Pancreas (tissue), 10 donors: ENCODE measurements at regions not wholly inside any gene's neighbourhood (a gene's known extent, or its start where the extent isn't known, plus 50 kb on each side); places are given as distances from the start of the nearest gene placed in this dataset.

Experiments
- ATAC-seq, 4 donors: fragments of 200-7000 bp; cut with Tn5 transposase; one replicate each; pipeline versions ENCODE4 v1.8.0 to v1.9.1; 2020; ENCODE audit warnings: mild to moderate bottlenecking in 4 of 4, moderate library complexity in 4 of 4
- DNase-seq, 6 donors: peaks; one replicate each; pipeline ENCODE4 v3.0.0-alpha.2; 2020
- FAIRE-seq: peaks from 2 replicates; lab custom pipeline; 2012; peaks lifted over from hg19 to GRCh38; lab: Jason Lieb, UNC
- H3K27ac ChIP-seq, 4 donors: fragments of 200-600 bp; sonication (generic); 1 replicate in 3 of 4; 2 replicates in 1 of 4; pipeline versions ENCODE4 v1.5.0 to v1.8.0; 2020
- H3K27me3 ChIP-seq, 4 donors: fragments of 200-600 bp; one replicate each; pipeline ENCODE4 v1.8.0; 2021
- H3K36me3 ChIP-seq, 3 donors: fragments of 200-600 bp; sonication (generic) in 1 of 3; one replicate each; pipeline versions ENCODE4 v1.5.0 to v1.8.0; 2020 to 2021
- H3K4me1 ChIP-seq, 3 donors: fragments of 200-600 bp; one replicate each; pipeline ENCODE4 v1.8.0; 2021
- H3K4me3 ChIP-seq, 4 donors: fragments of 200-600 bp; sonication (generic) in 2 of 4; one replicate each; pipeline versions ENCODE4 v1.5.0 to v1.8.0; 2020 to 2021
- H3K9me3 ChIP-seq, 4 donors: fragments of 200-600 bp; one replicate each; pipeline ENCODE4 v1.8.0; 2021
- WGBS, 2 donors: extraction: QIAGEN DNeasy Blood & Tissue Kit; methylation state at CpG; one replicate each; pipeline ENCODE4 v1.1.7; 2013; 5-methylcytosine and 5-hydroxymethylcytosine counted together
- intact Hi-C, 3 donors: fragments of 100-400 bp; cut with DNase I; formaldehyde crosslinking; loops; one replicate each; pipeline versions ENCODE4 v1.11.1 to v1.14.2; 2022
- TF ChIP-seq, protein P1 (sequence below), 4 donors: fragments of 200-600 bp; sonication (generic) in 3 of 4; IDR thresholded peaks; one replicate each; pipeline versions ENCODE4 v1.5.0 to v1.8.0; 2021; ENCODE audit warnings: antibody characterized with exemption in 4 of 4
- donor health status: healthy with polysubstance abuse.
- donor health status: DM: no; HTN: no; CAD: no; lungs with moderate emphysema.
- donor health status: DM: no; HTN: no; CAD: no.
- donor health status: control.
- donor health status: control.
- donor health status: Bipolar disorder and iron deficiency.
- donor health status: DM: yes; HTN: yes; CAD: no.
- donor health status: DM: no; HTN: no; CAD: no.
- donor health status: DM: no; HTN: no; CAD: no.
- donor health status: DM: yes; HTN: yes; CAD: no.

DNA sequence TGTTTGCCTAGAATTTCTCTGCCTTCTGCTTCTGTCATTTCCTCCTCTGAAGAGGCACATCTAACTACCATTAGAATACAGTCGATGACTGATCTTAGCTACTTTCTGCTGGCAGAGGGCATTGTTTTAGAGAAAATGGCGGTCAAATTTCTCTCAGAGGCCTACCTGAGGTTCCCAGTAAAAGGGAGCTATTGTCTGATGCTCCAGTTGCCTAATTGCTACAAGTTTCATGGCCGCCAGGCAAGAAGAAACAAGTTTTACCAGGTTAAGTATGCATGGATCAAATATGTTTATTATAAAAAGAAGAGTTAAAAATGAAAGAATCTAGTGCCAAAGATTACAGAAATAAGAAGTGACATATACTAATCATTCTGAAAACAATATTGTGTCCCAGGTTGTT is 416.6 kb downstream of the DSC3 start:
- Histone ChIP-seq H3K36me3 (no peaks in the 10 kb centered on the region), H3K27me3 (no peaks in the 10 kb centered on the region), H3K4me1 (no peaks in the 10 kb centered on the region), H3K4me3 (no peak overlapping the region), H3K27ac (no peak overlapping the region), H3K9me3 (no peaks in the 10 kb centered on the region)
- TF ChIP-seq, protein P1, sequence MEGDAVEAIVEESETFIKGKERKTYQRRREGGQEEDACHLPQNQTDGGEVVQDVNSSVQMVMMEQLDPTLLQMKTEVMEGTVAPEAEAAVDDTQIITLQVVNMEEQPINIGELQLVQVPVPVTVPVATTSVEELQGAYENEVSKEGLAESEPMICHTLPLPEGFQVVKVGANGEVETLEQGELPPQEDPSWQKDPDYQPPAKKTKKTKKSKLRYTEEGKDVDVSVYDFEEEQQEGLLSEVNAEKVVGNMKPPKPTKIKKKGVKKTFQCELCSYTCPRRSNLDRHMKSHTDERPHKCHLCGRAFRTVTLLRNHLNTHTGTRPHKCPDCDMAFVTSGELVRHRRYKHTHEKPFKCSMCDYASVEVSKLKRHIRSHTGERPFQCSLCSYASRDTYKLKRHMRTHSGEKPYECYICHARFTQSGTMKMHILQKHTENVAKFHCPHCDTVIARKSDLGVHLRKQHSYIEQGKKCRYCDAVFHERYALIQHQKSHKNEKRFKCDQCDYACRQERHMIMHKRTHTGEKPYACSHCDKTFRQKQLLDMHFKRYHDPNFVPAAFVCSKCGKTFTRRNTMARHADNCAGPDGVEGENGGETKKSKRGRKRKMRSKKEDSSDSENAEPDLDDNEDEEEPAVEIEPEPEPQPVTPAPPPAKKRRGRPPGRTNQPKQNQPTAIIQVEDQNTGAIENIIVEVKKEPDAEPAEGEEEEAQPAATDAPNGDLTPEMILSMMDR (IDR thresholded peaks at IDR 0.05) = no peak
- intact Hi-C loops = no loop called here
- 71% methylated on average over 3 of the region's 3 CpGs for WGBS, 2 donors
- ATAC-seq (no peak), FAIRE-seq (no peak), DNase-seq (no peak)

DNA sequence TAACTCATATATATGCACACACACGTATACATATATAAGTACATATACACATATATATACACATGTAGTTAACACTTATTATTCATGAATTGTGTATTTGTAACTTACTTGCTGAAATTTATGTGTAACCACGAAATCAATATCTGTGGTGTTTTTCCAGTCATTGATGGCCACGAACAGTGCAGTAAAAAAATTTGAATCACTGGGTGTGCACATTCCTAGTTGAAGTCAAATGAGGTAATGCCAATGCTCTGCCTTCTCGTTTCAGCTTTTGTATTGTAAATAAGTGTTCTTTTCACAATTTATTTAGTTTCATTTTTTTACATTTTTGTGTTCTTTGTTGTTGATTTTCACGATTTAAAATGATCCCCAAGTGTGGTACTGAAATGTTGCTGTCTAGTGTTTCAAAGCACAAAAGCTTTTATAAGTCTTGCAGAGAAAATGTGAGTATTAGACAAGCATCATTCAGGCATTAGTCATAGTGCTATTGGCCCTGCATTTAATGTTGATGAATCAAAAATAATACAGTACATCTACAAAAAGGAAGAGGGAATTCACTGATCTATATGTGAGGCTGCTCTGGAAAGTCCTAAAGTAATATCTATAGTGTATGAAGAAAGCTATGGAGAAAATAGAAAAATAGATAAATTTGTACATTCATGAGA is 419.0 kb downstream of the DSC3 start:
- TF ChIP-seq, protein P1 (IDR thresholded peaks at IDR 0.05) = no peak
- DNase-seq (no peak), FAIRE-seq (no peak), ATAC-seq (no peak)
- WGBS, 2 donors = 29 to 39% methylated on average over 5 of the region's 5 CpGs
- H3K4me3 ChIP-seq = no peak overlapping the region
- H3K27ac ChIP-seq = no peak overlapping the region
- H3K4me1 ChIP-seq = no peaks in the 10 kb centered on the region
- H3K36me3 ChIP-seq = no peaks in the 10 kb centered on the region
- intact Hi-C loops = no loop called here
- no peaks in the 10 kb centered on the region for H3K27me3 ChIP-seq
- H3K9me3 ChIP-seq = no peaks in the 10 kb centered on the region

DNA sequence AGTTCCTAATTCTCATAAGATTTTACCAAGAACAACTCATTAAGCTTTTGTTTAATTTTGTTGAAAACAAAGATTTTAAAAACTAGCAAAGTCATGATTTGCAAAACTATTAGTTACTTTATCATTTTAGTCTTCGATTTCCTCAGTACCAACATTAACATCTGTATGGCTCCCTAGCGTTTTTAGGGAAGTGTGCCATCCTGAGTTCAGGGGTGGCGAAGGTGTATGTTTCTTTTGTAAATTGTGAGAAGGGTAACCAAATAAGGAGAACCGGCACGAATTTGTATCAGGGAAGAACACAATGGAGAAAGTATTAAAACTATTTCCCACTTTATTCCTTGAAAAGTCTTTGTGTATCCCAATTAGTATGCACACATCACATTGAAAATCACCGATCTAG is 419.9 kb downstream of the DSC3 start:
- no peaks in the 10 kb centered on the region for H3K27me3 ChIP-seq
- no peaks in the 10 kb centered on the region for H3K4me1 ChIP-seq
- FAIRE-seq (no peak), ATAC-seq (no peak), DNase-seq (no peak)
- no peak overlapping the region for H3K27ac ChIP-seq
- no peaks in the 10 kb centered on the region for H3K36me3 ChIP-seq
- no peaks in the 10 kb centered on the region for H3K9me3 ChIP-seq
- intact Hi-C loops = no loop called here
- TF ChIP-seq, protein P1 (IDR thresholded peaks at IDR 0.05) = no peak
- WGBS, 2 donors = 43 to 44% methylated on average over 6 of the region's 6 CpGs
- no peak overlapping the region for H3K4me3 ChIP-seq

DNA sequence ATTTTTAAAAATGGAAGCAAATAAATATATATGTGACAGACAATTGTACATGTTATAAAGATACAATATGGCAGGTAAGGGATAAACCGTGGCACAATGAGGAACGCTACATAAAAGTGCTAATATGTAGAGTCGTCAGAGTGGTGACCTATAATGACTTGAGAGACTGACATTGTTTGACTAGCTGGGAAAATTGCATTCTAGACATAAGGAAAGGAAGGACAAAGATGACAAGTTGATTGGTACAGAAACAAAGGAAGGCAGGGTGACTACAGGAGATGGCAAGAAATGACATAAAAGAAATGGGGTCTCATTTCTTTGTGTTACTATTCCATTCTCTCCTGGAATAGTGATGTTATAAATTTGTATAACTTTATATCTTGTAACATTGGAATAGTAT is 420.4 kb downstream of the DSC3 start:
- WGBS, 2 donors = 63 to 75% methylated on average over 3 of the region's 3 CpGs
- Histone ChIP-seq H3K4me1 (no peaks in the 10 kb centered on the region), H3K36me3 (no peaks in the 10 kb centered on the region), H3K9me3 (no peaks in the 10 kb centered on the region), H3K27ac (no peak overlapping the region), H3K4me3 (no peak overlapping the region), H3K27me3 (no peaks in the 10 kb centered on the region)
- no peak for DNase-seq
- intact Hi-C loops = no loop called here
- TF ChIP-seq, protein P1 (IDR thresholded peaks at IDR 0.05) = no peak
- no peak for ATAC-seq
- FAIRE-seq = no peak

DNA sequence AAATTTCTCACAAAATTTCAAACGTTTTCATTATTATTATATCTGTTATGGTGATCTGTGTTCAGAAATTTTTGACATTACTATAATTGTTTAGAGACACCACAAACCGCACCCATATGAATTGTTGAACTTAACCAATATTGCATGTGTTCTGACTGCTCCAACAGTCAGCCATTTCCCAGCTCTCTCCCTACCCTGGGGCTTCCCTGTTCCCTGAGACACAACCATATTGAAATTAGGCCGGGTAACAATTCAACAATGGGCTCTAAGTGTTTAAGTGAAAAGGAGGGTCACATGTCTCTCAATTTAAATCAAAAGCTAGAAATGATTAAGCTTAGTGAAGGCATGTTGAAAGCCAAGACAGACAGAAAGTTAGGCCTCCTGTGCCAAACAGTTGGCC is 424.0 kb downstream of the DSC3 start:
- ATAC-seq = no peak
- TF ChIP-seq, protein P1 (IDR thresholded peaks at IDR 0.05) = no peak
- no peak for FAIRE-seq
- H3K27ac ChIP-seq = no peak overlapping the region
- no peak for DNase-seq
- H3K4me3 ChIP-seq = no peak overlapping the region
- H3K9me3 ChIP-seq = no peaks in the 10 kb centered on the region
- no peaks in the 10 kb centered on the region for H3K36me3 ChIP-seq
- intact Hi-C loops = no loop called here
- WGBS, 2 donors = 51 to 53% methylated on average over 3 of the region's 3 CpGs
- H3K4me1 ChIP-seq = no peaks in the 10 kb centered on the region
- H3K27me3 ChIP-seq = no peaks in the 10 kb centered on the region
